ENCODE measurements at regions not wholly inside any gene's neighbourhood (a gene's known extent, or its start where the extent isn't known, plus 50 kb on each side); places are given as distances from the start of the nearest gene placed in this dataset.

GRCh38 chr4:14952352-14952751 lies 49.9 kb upstream of the CPEB2 start:
- DNase-seq (ENCODE audit: low read depth, low spot score) = no peak
